ENCODE measurements at regions not wholly inside any gene's neighbourhood (a gene's known extent, or its start where the extent isn't known, plus 50 kb on each side); places are given as distances from the start of the nearest gene placed in this dataset.

- Histone ChIP-seq H3K27me3 (ENCODE audit: insufficient read depth, poor library complexity, severe bottlenecking) (no peaks in the 10 kb centered on the region), H3K4me3 (replicated peaks; ENCODE audit: insufficient read depth, low read length) (no peak overlapping the region), H3K27ac (replicated peaks) (no peak overlapping the region)
- TF ChIP-seq REST (IDR thresholded peaks at IDR 0.05; ENCODE audit: insufficient replicate concordance, low read depth), result no peak
- DNase-seq (ENCODE audit: low read depth in 1 of 2, low spot score in 1 of 2), result no peak
Observed at GRCh38 chr2:42849311-42849710, 56.9 kb upstream of the HAAO start.

GRCh38 chr2:42848726-42849290 is 56.4 kb upstream of the HAAO start:
- no peak overlapping the region for H3K27ac ChIP-seq (replicated peaks)
- no peak for DNase-seq (ENCODE audit: low read depth in 1 of 2, low spot score in 1 of 2)

GRCh38 chr2:42848265-42848664 is 55.9 kb upstream of the HAAO start:
- H3K4me3 ChIP-seq (replicated peaks; ENCODE audit: insufficient read depth, low read length), result no peak overlapping the region
- no peaks in the 10 kb centered on the region for H3K27me3 ChIP-seq (ENCODE audit: insufficient read depth, poor library complexity, severe bottlenecking)
- no peak overlapping the region for H3K27ac ChIP-seq (replicated peaks)
- DNase-seq (ENCODE audit: low read depth in 1 of 2, low spot score in 1 of 2), result no peak
- no peak for TF ChIP-seq CTCF (IDR thresholded peaks at IDR 0.05; ENCODE audit: insufficient read depth, low read length)
- TF ChIP-seq POLR2AphosphoS5 (IDR thresholded peaks at IDR 0.05; ENCODE audit: low read depth), result no peak
- no peak for TF ChIP-seq GABPA (IDR thresholded peaks at IDR 0.05; ENCODE audit: low read depth)
- TF ChIP-seq REST (IDR thresholded peaks at IDR 0.05; ENCODE audit: insufficient replicate concordance, low read depth), result no peak
- no peak for TF ChIP-seq SPI1 (IDR thresholded peaks at IDR 0.05; ENCODE audit: borderline replicate concordance, low read depth)

More at GRCh38 chr2:42848726-42849290, 56.4 kb upstream of the HAAO start:
- Histone ChIP-seq H3K4me3 (replicated peaks; ENCODE audit: insufficient read depth, low read length) (no peak overlapping the region), H3K27me3 (ENCODE audit: insufficient read depth, poor library complexity, severe bottlenecking) (no peaks in the 10 kb centered on the region)
- no peak for TF ChIP-seq REST (IDR thresholded peaks at IDR 0.05; ENCODE audit: insufficient replicate concordance, low read depth)
- TF ChIP-seq POLR2AphosphoS5 (IDR thresholded peaks at IDR 0.05; ENCODE audit: low read depth), result no peak
- TF ChIP-seq CTCF (IDR thresholded peaks at IDR 0.05; ENCODE audit: insufficient read depth, low read length), result no peak
- TF ChIP-seq SPI1 (IDR thresholded peaks at IDR 0.05; ENCODE audit: borderline replicate concordance, low read depth), result no peak
- TF ChIP-seq GABPA (IDR thresholded peaks at IDR 0.05; ENCODE audit: low read depth), result no peak
